ENCODE measurements at regions not wholly inside any gene's neighbourhood (a gene's known extent, or its start where the extent isn't known, plus 50 kb on each side); places are given as distances from the start of the nearest gene placed in this dataset.

DNA sequence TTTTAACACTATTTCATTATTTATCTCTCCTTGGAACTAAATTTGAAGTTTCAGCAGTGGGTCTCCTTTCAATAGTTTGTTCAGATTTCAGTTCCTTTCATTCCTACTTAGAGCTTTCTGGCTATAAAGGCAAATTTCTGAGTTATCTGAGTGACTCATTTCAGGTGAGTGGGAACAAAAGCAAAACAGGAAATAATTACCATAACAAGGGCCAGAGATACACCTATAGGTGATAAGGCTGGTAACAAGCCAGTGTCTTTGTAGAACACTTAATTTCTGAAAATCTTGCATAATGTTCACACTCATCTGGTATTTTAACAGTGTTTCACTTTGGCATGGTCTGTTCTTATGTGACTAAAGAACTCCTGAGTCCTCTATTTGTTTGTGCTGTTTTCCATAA, 64.5 kb upstream of the PRRC2C start:
- no peak overlapping the region for H3K4me2 ChIP-seq (ENCODE audit: control insufficient read depth, insufficient read depth)
- no peaks in the 10 kb centered on the region for H3K27me3 ChIP-seq (replicated peaks in 1 of 2; ENCODE audit: control insufficient read depth in 2 of 2, insufficient read depth in 2 of 2, low read length in 1 of 2)
- intact Hi-C loops (cut with micrococcal nuclease; ENCODE audit: unreplicated experiment) = no loop called here
- SMC1A ChIA-PET (ENCODE audit: uncharacterized antibody, unreplicated experiment) = no interaction called here
- no TSS peak for BruUV-seq (replicated peaks)
- H3K36me3 ChIP-seq (ENCODE audit: control insufficient read depth in 2 of 2, insufficient read depth in 2 of 2, low read length in 1 of 2) = no peaks in the 10 kb centered on the region
- CTCF ChIA-PET = no interaction called here
- POLR2A ChIA-PET = no interaction called here
- no peaks in the 10 kb centered on the region for H3K9me3 ChIP-seq (replicated peaks; ENCODE audit: control insufficient read depth, insufficient read depth, low read length)
- no peak for TF ChIP-seq ZSCAN29 (IDR thresholded peaks at IDR 0.05)
- no peak for TF ChIP-seq SIN3A (IDR thresholded peaks at IDR 0.05; ENCODE audit: low read depth, low read length)
- TF ChIP-seq, protein P1, sequence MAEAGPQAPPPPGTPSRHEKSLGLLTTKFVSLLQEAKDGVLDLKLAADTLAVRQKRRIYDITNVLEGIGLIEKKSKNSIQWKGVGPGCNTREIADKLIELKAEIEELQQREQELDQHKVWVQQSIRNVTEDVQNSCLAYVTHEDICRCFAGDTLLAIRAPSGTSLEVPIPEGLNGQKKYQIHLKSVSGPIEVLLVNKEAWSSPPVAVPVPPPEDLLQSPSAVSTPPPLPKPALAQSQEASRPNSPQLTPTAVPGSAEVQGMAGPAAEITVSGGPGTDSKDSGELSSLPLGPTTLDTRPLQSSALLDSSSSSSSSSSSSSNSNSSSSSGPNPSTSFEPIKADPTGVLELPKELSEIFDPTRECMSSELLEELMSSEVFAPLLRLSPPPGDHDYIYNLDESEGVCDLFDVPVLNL (IDR thresholded peaks at IDR 0.05; ENCODE audit: low read depth, low read length) = no peak
- no peak for TF ChIP-seq SUZ12 (IDR thresholded peaks at IDR 0.05; ENCODE audit: unreplicated experiment)
- TF ChIP-seq LARP7 (IDR thresholded peaks at IDR 0.05) = no peak
- no peak for TF ChIP-seq HSF1 (IDR thresholded peaks at IDR 0.05; ENCODE audit: low read depth, low read length)
- TF ChIP-seq BHLHE40 (IDR thresholded peaks at IDR 0.05; ENCODE audit: borderline replicate concordance in 1 of 2, low read depth in 2 of 2, low read length in 1 of 2) = no peak
- TF ChIP-seq BCL11A (IDR thresholded peaks at IDR 0.05; ENCODE audit: low read depth, low read length) = no peak
- TF ChIP-seq TBL1XR1 (IDR thresholded peaks at IDR 0.05; ENCODE audit: low read depth, low read length) = no peak
- no peak for TF ChIP-seq CHD1 (IDR thresholded peaks at IDR 0.05; ENCODE audit: low read depth, low read length)
- TF ChIP-seq RBBP5 (conservative IDR thresholded peaks at IDR 0.05) = no peak
- TF ChIP-seq GABPA (IDR thresholded peaks at IDR 0.05; ENCODE audit: low read depth) = no peak
- TF ChIP-seq ETV6 (conservative IDR thresholded peaks at IDR 0.05 in 1 of 2, IDR thresholded peaks at IDR 0.05 in 1 of 2; ENCODE audit: borderline replicate concordance in 1 of 2, low read depth in 1 of 2) = no peak
- no peak for TF ChIP-seq PML (IDR thresholded peaks at IDR 0.05; ENCODE audit: low read length)
- TF ChIP-seq CEBPB (IDR thresholded peaks at IDR 0.05; ENCODE audit: borderline replicate concordance in 1 of 2, low read depth in 2 of 2, low read length in 2 of 2) = no peak
- TF ChIP-seq NR2F1 (conservative IDR thresholded peaks at IDR 0.05) = no peak
- no peak for TF ChIP-seq BRCA1 (IDR thresholded peaks at IDR 0.05; ENCODE audit: low read depth, low read length)
- TF ChIP-seq STAT1 (conservative IDR thresholded peaks at IDR 0.05) = no peak
- TF ChIP-seq CBX3 (IDR thresholded peaks at IDR 0.05; ENCODE audit: borderline replicate concordance, low read depth) = no peak
- TF ChIP-seq, protein P2, sequence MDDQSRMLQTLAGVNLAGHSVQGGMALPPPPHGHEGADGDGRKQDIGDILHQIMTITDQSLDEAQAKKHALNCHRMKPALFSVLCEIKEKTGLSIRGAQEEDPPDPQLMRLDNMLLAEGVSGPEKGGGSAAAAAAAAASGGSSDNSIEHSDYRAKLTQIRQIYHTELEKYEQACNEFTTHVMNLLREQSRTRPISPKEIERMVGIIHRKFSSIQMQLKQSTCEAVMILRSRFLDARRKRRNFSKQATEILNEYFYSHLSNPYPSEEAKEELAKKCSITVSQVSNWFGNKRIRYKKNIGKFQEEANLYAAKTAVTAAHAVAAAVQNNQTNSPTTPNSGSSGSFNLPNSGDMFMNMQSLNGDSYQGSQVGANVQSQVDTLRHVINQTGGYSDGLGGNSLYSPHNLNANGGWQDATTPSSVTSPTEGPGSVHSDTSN (IDR thresholded peaks at IDR 0.05; ENCODE audit: insufficient replicate concordance, low read depth, low read length) = no peak
- RAD21 ChIA-PET (ENCODE audit: unreplicated experiment) = no interaction called here
- H2AFZ ChIP-seq (ENCODE audit: control insufficient read depth, low read depth, low read length) = no peak overlapping the region
- in situ Hi-C loops (cut with MboI) = no loop called here
- FAIRE-seq (no peak), DNase-seq (ENCODE audit: low read depth, low spot score) (no peak), ATAC-seq (peak; percentile 35; the same call in 2 of the 3 replicates)
- H3K4me1 ChIP-seq (ENCODE audit: control insufficient read depth, insufficient read depth, low read length) = no peaks in the 10 kb centered on the region; the same call in 1 of the 2 replicates
- no peak overlapping the region for H3K4me3 ChIP-seq
- no peaks in the 10 kb centered on the region for H3K79me2 ChIP-seq (ENCODE audit: control insufficient read depth, insufficient read depth, low read length)
- H3K27ac ChIP-seq (ENCODE audit: control insufficient read depth, insufficient read depth) = no peak overlapping the region
- H3K9ac ChIP-seq (ENCODE audit: control insufficient read depth, insufficient read depth, low read length) = no peak overlapping the region
- no peaks in the 10 kb centered on the region for H4K20me1 ChIP-seq (ENCODE audit: control insufficient read depth, insufficient read depth)

All from GM12878 (cell line).